SK-N-SH (cell line): ENCODE measurements at regions not wholly inside any gene's neighbourhood (a gene's known extent, or its start where the extent isn't known, plus 50 kb on each side); places are given as distances from the start of the nearest gene placed in this dataset.

Source experiments
- CTCF ChIA-PET: fragments of 300-600, 350-600 bp; formaldehyde crosslinking; extraction: SDS; loops from one replicate; lab custom pipeline; 2021; lab: Yijun Ruan, JAX
- POLR2A ChIA-PET: fragments of 350-600 bp; sonication (Branson Sonifier 250); formaldehyde crosslinking; extraction: SDS; loops from one replicate; lab custom pipeline; 2020; ENCODE audit warnings: antibody characterized with exemption, inconsistent platforms; lab: Yijun Ruan, JAX
- DNase-seq: peaks from one replicate; pipeline ENCODE4 v3.0.0; 2012
- H2AFZ ChIP-seq: fragments of 200-600 bp; sonication (generic); 2 replicates; pipeline ENCODE4 v1.8.1; 2016; ENCODE audit warnings: antibody characterized with exemption, mild to moderate bottlenecking, low read depth
- H3F3A ChIP-seq: fragments of 200-600 bp; sonication (generic); replicated peaks from 2 replicates; pipeline ENCODE3; 2016; ENCODE audit warnings: antibody characterized with exemption, mild to moderate bottlenecking; ENCODE audit not compliant: insufficient read depth
- H3K27ac ChIP-seq, 2 experiments: fragments of 200-500 bp in 1 of 2; fragments of 200-600 bp in 1 of 2; sonication (Bioruptor generic) in 1 of 2; sonication (generic), shearing (Covaris generic) in 1 of 2; 2 replicates each; pipeline versions ENCODE4 v1.5.1 to v1.6.1; 2014 to 2016; ENCODE audit warnings: low read depth in 2 of 2, inconsistent platforms in 1 of 2, low read length in 1 of 2, mild to moderate bottlenecking in 1 of 2, mixed read lengths in 1 of 2
- H3K27me3 ChIP-seq: fragments of 200-600 bp; sonication (generic), shearing (Covaris generic); 2 replicates; pipeline ENCODE4 v1.6.1; 2016; ENCODE audit warnings: mixed run types; ENCODE audit not compliant: insufficient read depth
- H3K36me3 ChIP-seq, 2 experiments: fragments of 200-500 bp in 1 of 2; fragments of 200-600 bp in 1 of 2; sonication (Bioruptor generic) in 1 of 2; sonication (generic) in 1 of 2; replicated peaks in 1 of 2; 2 replicates each; pipeline versions ENCODE3 to v1.5.1; 2014 to 2016; ENCODE audit warnings: low read length in 1 of 2, mild to moderate bottlenecking in 1 of 2; ENCODE audit not compliant: insufficient read depth in 2 of 2, control insufficient read depth in 1 of 2
- H3K4me1 ChIP-seq, 2 experiments: fragments of 200-500 bp in 1 of 2; fragments of 200-600 bp in 1 of 2; sonication (Bioruptor generic) in 1 of 2; sonication (generic), shearing (Covaris generic) in 1 of 2; 2 replicates each; pipeline versions ENCODE4 v1.5.1 to v1.6.1; 2014 to 2016; ENCODE audit warnings: low read depth in 1 of 2, low read length in 1 of 2, mixed run types in 1 of 2; ENCODE audit not compliant: insufficient read depth in 2 of 2, control insufficient read depth in 1 of 2
- H3K4me2 ChIP-seq: fragments of 200-600 bp; sonication (generic), shearing (Covaris generic); 2 replicates; pipeline ENCODE4 v1.6.1; 2017; ENCODE audit warnings: mixed run types
- H3K4me3 ChIP-seq, 2 experiments: fragments of 200-500 bp in 1 of 2; fragments of 200-600 bp in 1 of 2; sonication (Bioruptor generic) in 1 of 2; sonication (generic), shearing (Covaris generic) in 1 of 2; 2 replicates each; pipeline versions ENCODE4 v1.5.1 to v1.8.1; 2014 to 2016; ENCODE audit warnings: low read depth in 2 of 2, inconsistent platforms in 1 of 2, low read length in 1 of 2, mild to moderate bottlenecking in 1 of 2, mixed read lengths in 1 of 2, moderate library complexity in 1 of 2
- H3K79me2 ChIP-seq: fragments of 200-600 bp; sonication (generic); 2 replicates; pipeline ENCODE4 v1.8.1; 2017; ENCODE audit warnings: mild to moderate bottlenecking; ENCODE audit not compliant: insufficient read depth
- H3K9ac ChIP-seq: fragments of 200-600 bp; sonication (generic); 2 replicates; pipeline ENCODE4 v1.6.1; 2017; ENCODE audit warnings: mixed run types
- H3K9me2 ChIP-seq: fragments of 200-600 bp; sonication (generic); 2 replicates; pipeline ENCODE4 v1.6.1; 2017; ENCODE audit warnings: mixed run types
- H3K9me3 ChIP-seq: fragments of 200-600 bp; sonication (generic); 2 replicates; pipeline ENCODE4 v1.6.1; 2017; ENCODE audit warnings: mixed run types, mild to moderate bottlenecking, moderate library complexity
- H4K20me1 ChIP-seq: fragments of 200-600 bp; sonication (generic); 2 replicates; pipeline ENCODE4 v1.6.1; 2017; ENCODE audit warnings: mild to moderate bottlenecking, mixed run types; ENCODE audit not compliant: insufficient read depth
- EZH2phosphoT487 ChIP-seq: fragments of 200-600 bp; sonication (generic); IDR thresholded peaks from 2 replicates; pipeline ENCODE4 v1.6.1; 2017; ENCODE audit warnings: low read depth, mixed run types, mild to moderate bottlenecking, antibody characterized with exemption, moderate library complexity, borderline replicate concordance
- FOSL2 ChIP-seq: IDR thresholded peaks from 2 replicates; pipeline ENCODE4 v1.4.0; 2012; ENCODE audit warnings: low read depth, mild to moderate bottlenecking, moderate library complexity, borderline replicate concordance
- FOXM1 ChIP-seq: IDR thresholded peaks from 2 replicates; pipeline ENCODE4 v1.4.0; 2012; ENCODE audit warnings: low read depth, mild to moderate bottlenecking
- GABPA ChIP-seq: IDR thresholded peaks from 2 replicates; pipeline ENCODE4 v1.4.0; 2012; ENCODE audit warnings: low read depth, mild to moderate bottlenecking
- GATA2 ChIP-seq: sonication (generic); formaldehyde crosslinking; IDR thresholded peaks from 2 replicates; pipeline ENCODE4 v1.5.0; 2020; ENCODE audit warnings: mild to moderate bottlenecking, missing genetic modification reagents
- JUND ChIP-seq: IDR thresholded peaks from 2 replicates; pipeline ENCODE4 v1.4.0; 2012
- NFIC ChIP-seq: IDR thresholded peaks from 2 replicates; pipeline ENCODE4 v1.4.0; 2012; ENCODE audit warnings: borderline replicate concordance
- NRF1 ChIP-seq: IDR thresholded peaks from 2 replicates; pipeline ENCODE4 v1.6.1; 2012; ENCODE audit warnings: low read depth, mild to moderate bottlenecking, low read length
- POLR2AphosphoS5 ChIP-seq: IDR thresholded peaks from 2 replicates; pipeline ENCODE4 v1.6.1; 2012; ENCODE audit warnings: low read depth, low read length
- SIN3A ChIP-seq: IDR thresholded peaks from 2 replicates; pipeline ENCODE4 v1.6.1; 2012; ENCODE audit warnings: low read depth, mild to moderate bottlenecking, low read length, moderate library complexity, borderline replicate concordance
- TAF1 ChIP-seq: IDR thresholded peaks from 2 replicates; pipeline ENCODE4 v1.6.1; 2012; ENCODE audit warnings: low read depth, mild to moderate bottlenecking, low read length, moderate library complexity, borderline replicate concordance
- YY1 ChIP-seq: IDR thresholded peaks from 2 replicates; pipeline ENCODE4 v1.4.0; 2012; ENCODE audit warnings: low read depth, mild to moderate bottlenecking
- WGBS: methylation state at CpG from one replicate; pipeline ENCODE4 v1.1.6; 2017; ENCODE audit warnings: low lambda C conversion rate; 5-methylcytosine and 5-hydroxymethylcytosine counted together
- TF ChIP-seq, protein P1 (sequence below): IDR thresholded peaks from 2 replicates; pipeline ENCODE4 v1.4.0; 2012; ENCODE audit warnings: low read depth
- TF ChIP-seq, protein P2 (sequence below): IDR thresholded peaks from 2 replicates; pipeline ENCODE4 v1.6.1; 2012; ENCODE audit warnings: mild to moderate bottlenecking, low read depth, low read length, moderate library complexity
- TF ChIP-seq, protein P3 (sequence below): fragments of 150-350 bp; IDR thresholded peaks from 2 replicates; pipeline ENCODE4 v1.6.1; 2017; ENCODE audit warnings: antibody characterized with exemption, low read length, low read depth, borderline replicate concordance

DNA sequence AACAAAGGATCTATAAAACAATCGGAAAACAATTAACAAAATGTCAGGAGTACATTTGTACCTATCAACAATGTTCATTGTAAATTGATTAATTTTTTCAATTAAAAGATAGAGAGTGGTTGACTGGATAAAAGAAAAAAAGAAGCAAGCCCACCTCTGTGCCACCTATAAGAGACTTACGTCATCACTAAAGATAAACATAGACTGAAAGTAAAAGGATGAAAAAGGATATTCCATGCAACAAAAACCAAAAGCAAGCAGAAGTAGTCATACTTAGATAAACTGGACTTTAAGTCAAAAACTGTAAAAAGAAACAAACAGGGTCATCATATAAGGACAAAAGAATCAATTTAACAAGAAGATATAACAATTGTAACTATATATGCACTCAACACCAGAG lies 197.4 kb downstream of the RASEF start:
- no peak for TF ChIP-seq FOSL2
- TF ChIP-seq, protein P1, sequence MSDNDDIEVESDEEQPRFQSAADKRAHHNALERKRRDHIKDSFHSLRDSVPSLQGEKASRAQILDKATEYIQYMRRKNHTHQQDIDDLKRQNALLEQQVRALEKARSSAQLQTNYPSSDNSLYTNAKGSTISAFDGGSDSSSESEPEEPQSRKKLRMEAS, result no peak
- no peak for TF ChIP-seq JUND
- no peak for TF ChIP-seq SIN3A
- TF ChIP-seq, protein P2, sequence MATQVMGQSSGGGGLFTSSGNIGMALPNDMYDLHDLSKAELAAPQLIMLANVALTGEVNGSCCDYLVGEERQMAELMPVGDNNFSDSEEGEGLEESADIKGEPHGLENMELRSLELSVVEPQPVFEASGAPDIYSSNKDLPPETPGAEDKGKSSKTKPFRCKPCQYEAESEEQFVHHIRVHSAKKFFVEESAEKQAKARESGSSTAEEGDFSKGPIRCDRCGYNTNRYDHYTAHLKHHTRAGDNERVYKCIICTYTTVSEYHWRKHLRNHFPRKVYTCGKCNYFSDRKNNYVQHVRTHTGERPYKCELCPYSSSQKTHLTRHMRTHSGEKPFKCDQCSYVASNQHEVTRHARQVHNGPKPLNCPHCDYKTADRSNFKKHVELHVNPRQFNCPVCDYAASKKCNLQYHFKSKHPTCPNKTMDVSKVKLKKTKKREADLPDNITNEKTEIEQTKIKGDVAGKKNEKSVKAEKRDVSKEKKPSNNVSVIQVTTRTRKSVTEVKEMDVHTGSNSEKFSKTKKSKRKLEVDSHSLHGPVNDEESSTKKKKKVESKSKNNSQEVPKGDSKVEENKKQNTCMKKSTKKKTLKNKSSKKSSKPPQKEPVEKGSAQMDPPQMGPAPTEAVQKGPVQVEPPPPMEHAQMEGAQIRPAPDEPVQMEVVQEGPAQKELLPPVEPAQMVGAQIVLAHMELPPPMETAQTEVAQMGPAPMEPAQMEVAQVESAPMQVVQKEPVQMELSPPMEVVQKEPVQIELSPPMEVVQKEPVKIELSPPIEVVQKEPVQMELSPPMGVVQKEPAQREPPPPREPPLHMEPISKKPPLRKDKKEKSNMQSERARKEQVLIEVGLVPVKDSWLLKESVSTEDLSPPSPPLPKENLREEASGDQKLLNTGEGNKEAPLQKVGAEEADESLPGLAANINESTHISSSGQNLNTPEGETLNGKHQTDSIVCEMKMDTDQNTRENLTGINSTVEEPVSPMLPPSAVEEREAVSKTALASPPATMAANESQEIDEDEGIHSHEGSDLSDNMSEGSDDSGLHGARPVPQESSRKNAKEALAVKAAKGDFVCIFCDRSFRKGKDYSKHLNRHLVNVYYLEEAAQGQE, result no peak
- no peak for TF ChIP-seq GATA2
- no peak for TF ChIP-seq NFIC
- no peak for TF ChIP-seq YY1
- no peak for TF ChIP-seq FOXM1
- TF ChIP-seq GABPA, result no peak
- no peak for TF ChIP-seq POLR2AphosphoS5
- no peak for TF ChIP-seq TAF1
- TF ChIP-seq NRF1, result no peak
- TF ChIP-seq, protein P3, sequence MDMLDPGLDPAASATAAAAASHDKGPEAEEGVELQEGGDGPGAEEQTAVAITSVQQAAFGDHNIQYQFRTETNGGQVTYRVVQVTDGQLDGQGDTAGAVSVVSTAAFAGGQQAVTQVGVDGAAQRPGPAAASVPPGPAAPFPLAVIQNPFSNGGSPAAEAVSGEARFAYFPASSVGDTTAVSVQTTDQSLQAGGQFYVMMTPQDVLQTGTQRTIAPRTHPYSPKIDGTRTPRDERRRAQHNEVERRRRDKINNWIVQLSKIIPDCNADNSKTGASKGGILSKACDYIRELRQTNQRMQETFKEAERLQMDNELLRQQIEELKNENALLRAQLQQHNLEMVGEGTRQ, result no peak
- no peak for TF ChIP-seq EZH2phosphoT487

More for the DNA sequence above, 197.4 kb downstream of the RASEF start:
- no peak overlapping the region for H2AFZ ChIP-seq
- H3K9me2 ChIP-seq, result no peaks in the 10 kb centered on the region
- H3K4me3 ChIP-seq, result no peak overlapping the region
- no peaks in the 10 kb centered on the region for H4K20me1 ChIP-seq
- no peaks in the 10 kb centered on the region for H3F3A ChIP-seq
- no peak overlapping the region for H3K27ac ChIP-seq
- H3K27me3 ChIP-seq, result no peaks in the 10 kb centered on the region
- no peaks in the 10 kb centered on the region for H3K9me3 ChIP-seq
- no peak overlapping the region for H3K4me2 ChIP-seq
- CTCF ChIA-PET, result no interaction called here
- no peaks in the 10 kb centered on the region for H3K36me3 ChIP-seq
- no peaks in the 10 kb centered on the region for H3K79me2 ChIP-seq
- WGBS, result 80% methylated on average over 2 of the region's 2 CpGs
- POLR2A ChIA-PET, result no interaction called here
- no peaks in the 10 kb centered on the region for H3K4me1 ChIP-seq
- no peak overlapping the region for H3K9ac ChIP-seq
- DNase-seq, result no peak
